Ovary (tissue), 3 donors: ENCODE measurements at regions not wholly inside any gene's neighbourhood (a gene's known extent, or its start where the extent isn't known, plus 50 kb on each side); places are given as distances from the start of the nearest gene placed in this dataset.

Source experiments
- CTCF ChIP-seq, 3 donors: fragments of 450-650 bp in 2 of 3; fragments of 200-600 bp in 1 of 3; IDR thresholded peaks; one replicate each; pipeline versions ENCODE4 v1.5.1 to v1.8.0; 2016 to 2022; ENCODE audit warnings: antibody characterized with exemption in 3 of 3, mild to moderate bottlenecking in 1 of 3
- EP300 ChIP-seq: sonication (generic); formaldehyde crosslinking; IDR thresholded peaks from one replicate; pipeline ENCODE4 v1.6.1; 2017; ENCODE audit warnings: antibody characterized with exemption
- donor health status: DM: no; HTN: no; CAD: no.

GRCh38 chr3:137066092-137066491 lies 108.3 kb downstream of the IL20RB start:
- TF ChIP-seq CTCF (IDR thresholded peaks at IDR 0.05) (no peak), EP300 (no peak)
